Stimulated activated CD4-positive, alpha-beta T cell treated with anti-CD3 and anti-CD28 coated beads, Interleukin-15, amount 100 ng/mL, for 24 hours (primary cell): ENCODE measurements at regions not wholly inside any gene's neighbourhood (a gene's known extent, or its start where the extent isn't known, plus 50 kb on each side); places are given as distances from the start of the nearest gene placed in this dataset.
A peak's percentile ranks its signal among the peaks of the same experiment; 100 is the strongest.

ENCODE experiments used
- DNase-seq: peaks from one replicate; pipeline ENCODE4 v3.0.0-alpha.2; 2020

DNA sequence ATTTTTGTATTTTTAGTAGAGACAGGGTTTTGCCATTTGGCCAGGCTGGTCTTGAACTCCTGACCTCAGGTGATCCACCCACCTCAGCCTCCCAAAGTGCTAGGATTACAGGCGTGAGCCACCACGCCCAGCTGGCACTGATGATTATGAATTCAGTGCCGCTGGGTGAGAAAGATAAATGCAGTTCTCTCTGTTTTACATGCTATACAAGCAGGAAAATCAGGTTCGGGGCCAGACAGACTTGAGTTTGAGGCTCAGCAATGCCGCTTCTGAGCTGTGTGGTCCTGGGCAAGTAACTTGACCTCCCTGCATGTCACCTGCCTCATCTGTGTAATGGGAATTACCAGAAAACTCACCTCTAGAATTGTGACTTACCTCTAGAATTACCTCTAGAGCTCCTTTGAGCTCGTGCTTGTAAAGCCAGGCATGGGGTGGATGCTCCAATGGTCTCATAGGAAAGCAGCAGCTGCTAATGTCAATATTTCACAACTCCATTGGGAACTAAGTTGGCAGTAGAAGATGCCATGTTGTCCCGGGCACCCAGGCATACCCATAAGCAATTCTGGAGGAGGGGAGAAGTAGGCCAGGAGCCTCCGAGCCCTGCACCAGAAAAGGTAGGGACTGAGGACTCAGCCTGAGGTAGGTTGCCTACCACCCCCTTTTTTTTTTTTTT lies 119.8 kb upstream of the SLC25A33 start:
- no peak for DNase-seq

DNA sequence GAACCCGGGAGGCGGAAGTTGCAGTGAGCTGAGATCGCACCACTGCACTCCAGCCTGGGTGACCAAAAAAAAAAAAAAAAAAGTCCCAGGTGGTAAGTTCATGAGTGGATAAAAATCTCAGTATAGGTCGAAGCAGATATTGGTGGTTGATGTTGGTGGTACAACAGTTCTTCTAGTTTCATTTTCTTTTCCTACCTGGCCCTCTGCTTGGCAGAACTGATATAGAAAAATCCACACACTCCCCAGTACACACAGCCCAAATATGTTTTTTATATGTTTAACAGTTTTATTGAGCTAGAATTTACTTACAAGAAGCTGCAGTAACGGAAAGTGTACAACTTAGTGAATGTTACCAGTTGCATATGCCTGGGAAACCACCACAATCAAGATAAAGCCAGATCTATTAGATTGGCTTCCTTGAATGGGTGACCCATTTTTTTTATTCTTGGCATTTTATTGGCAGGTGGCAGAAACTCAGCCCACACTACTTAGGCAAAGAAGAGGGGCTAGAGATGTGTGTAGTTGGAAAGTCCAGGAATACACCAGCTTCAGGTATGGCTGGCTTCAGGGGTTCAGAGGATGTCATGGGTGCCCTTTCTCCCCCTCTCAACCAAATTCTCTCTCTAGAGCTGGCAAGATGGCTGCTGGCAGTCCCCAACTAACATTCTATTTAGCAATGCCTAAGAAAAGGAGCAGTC lies 118.3 kb upstream of the SLC25A33 start:
- no peak for DNase-seq

DNA sequence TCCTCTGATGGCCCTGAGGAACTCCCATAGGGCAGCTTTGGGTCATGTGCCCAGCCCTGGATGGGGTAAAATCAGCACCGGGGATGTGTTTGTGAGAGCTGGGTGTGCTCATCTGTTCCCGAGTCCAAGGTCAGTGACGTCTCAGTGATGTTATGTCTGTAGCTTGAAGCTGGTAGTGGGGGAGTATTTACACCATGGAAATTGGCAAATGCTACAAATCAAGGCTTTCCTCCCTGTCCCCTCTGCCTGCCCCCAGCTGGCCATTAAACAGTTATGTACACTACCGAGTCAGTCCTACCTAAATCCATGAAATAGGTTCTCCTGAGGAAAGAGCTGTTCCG lies 117.8 kb upstream of the SLC25A33 start:
- no peak for DNase-seq

DNA sequence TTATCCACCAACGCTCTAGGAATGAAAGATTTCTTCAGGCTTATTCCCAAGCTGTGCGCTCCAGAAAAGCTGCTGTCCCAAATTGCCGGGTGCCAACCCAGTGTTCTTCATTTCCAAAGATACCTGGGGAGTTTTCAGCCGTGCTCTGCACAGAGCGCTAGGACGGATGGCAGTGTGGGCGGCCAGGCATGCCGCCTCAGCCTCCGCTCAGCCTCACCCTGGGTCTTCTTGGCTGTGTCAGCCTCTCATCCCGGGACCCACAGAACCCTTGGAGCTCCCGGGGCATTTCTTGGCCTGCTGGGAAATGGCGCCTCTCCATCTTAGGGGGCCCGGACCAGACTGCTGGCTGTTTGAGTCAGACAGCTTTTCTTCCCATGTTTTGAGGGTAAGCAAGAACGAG lies 116.9 kb upstream of the SLC25A33 start:
- no peak for DNase-seq

DNA sequence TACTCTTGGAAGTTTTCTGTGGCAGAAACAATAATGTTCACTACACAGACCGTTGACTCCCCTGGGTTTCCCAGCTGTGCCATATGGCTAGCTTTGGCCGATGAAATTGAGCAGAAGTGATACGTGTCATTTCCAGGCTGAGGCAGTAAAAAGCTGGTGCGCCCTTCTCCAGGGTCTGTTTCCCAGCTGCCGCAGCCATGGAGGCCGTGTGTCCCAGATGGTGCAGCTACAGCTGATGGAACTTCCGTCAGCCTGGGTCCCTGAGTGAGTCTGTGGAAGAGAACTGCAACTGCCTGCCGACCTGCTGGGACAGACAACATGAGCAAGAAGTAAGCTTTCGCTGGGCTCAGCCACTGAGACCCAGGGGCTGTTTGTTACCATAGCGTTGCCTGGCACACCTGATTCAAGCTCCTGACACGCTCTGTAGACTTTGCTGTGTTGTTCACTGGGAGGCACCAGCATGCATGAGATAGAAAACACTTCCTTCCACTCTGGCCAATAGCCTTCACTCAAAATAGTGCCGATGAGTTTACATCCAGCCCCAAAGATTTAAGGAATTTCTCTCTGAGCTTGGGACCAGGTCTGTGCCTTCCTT lies 116.3 kb upstream of the SLC25A33 start:
- no peak for DNase-seq

DNA sequence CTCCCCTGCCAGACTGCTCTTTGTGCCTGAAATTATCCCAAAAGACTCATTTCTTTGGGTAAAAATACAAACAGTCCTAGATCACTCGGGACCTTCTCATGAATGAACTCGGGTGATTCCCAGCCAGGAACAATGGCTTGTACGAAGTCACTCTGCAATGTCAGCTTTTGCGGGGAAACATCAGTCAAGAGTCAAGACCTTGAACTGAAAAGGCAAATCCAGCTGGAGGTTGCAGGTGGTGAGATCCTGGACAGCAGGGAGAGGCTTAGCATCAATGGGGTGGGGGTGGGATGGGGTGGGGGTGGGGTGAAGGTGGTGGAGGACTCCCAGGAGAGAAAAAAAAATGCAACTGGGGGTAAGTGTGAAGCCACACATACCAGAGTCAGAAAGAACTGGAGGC lies 115.0 kb upstream of the SLC25A33 start:
- no peak for DNase-seq

DNA sequence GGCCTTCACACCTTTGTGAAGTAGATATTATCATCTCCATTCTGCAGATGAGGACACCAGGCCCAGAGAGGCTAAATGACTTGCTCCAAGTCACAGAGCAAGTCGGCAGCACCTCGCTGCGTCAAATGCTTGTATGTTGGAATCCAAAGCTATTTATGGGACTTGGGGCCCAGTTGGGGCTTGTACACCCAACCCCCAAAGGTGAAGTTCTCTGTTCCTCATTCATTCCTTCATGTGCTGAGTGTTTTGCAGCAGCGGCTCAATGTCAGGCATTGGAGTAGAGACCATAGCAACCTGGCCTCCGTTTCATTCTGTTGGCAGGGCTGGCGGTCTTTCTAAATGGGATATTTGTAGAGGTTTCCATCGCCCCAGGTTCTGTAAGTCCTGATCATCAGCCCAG lies 113.4 kb upstream of the SLC25A33 start:
- DNase-seq: no peak

DNA sequence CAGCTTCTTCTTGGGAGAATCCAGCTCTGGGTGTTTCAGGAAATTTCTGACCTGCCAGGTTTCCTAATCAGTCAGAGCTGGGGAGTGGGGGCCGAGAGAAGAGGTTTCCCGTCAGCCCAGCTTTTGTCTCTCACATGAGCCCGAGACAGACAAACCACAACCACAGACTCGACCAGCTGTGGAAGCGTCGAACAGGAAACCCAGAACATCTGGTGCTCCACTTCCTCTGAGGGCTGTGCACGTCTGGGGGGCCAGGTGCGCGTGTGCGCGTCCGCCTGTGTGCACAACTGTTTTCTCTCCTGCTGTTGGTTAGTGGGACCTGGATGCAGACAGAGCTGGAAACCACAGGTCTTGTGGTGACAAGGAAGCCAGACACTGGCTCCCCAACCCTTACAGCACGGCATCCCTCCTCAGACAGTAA lies 113.0 kb upstream of the SLC25A33 start:
- peak; percentile 82 for DNase-seq

DNA sequence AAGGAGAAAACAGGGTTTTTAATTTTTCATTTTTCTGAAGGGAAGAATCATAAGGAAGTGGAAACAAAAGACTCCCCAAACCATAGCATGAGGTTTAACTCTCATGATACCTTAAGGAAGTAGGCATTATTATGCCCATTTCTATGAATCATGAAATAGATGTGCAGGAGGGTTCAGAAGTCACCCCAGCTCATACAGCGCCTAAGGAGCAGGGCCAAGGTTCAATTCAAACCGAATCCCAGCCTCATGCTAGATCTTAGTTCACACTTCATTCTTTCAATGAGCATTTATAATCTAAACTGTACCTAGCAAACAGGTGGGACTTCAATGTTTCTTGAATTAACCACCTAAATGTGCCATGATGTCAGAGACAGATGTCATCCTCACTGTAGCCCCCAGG lies 111.9 kb upstream of the SLC25A33 start:
- no peak for DNase-seq

DNA sequence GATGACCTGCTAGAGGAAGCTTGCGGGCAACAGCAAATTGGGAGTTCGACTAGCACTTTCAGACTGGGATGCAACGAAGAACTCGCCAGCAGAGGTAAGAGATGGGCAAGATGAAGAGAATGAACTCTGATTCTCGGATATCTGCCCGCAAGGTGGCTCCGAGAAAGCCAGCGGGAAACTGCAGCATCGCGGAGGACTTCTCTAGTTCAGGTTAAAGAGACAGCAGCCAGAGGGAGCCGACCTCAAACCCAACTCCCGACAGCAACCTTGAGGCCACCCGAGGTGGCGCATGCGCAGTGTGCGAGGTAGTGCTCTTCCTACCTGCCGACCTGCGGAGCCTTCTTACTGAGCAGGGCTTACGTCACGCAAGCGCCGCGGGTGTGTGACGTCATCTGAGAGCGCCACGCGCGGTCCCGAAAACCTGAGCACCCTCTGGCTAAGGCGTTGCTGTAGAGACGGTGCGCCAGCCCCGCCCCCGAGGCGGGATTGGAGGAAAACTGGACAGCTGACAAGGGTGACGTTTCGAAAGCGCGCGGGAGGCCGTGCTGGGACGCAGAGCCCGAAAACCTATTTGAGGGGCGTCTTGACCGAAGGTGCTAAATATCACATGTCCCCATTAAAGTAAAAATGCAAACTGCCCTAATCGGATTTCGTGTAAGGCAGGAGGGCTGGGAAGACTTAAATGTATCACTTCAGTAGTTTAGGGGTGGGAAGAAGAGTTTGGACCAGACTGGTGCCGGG lies 110.5 kb upstream of the SLC25A33 start:
- DNase-seq: peak; percentile 100

DNA sequence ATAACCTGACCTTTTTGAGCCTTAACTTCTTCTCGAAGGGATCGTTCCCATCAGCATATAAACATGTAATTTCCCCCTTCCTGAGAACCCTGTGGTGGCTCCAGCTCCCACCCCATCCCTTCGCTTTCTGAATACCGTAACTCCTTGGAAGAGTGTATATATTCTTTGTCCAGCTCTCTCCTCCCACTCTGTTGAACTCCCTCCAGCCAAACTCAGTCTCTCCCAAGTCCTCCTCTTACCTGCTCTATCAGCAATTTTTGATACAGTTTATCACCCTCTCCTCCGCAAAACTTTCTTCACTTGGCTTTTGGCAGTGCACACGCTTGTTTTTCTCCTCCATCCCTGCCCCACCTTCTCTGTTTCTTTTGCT lies 109.9 kb upstream of the SLC25A33 start:
- no peak for DNase-seq

DNA sequence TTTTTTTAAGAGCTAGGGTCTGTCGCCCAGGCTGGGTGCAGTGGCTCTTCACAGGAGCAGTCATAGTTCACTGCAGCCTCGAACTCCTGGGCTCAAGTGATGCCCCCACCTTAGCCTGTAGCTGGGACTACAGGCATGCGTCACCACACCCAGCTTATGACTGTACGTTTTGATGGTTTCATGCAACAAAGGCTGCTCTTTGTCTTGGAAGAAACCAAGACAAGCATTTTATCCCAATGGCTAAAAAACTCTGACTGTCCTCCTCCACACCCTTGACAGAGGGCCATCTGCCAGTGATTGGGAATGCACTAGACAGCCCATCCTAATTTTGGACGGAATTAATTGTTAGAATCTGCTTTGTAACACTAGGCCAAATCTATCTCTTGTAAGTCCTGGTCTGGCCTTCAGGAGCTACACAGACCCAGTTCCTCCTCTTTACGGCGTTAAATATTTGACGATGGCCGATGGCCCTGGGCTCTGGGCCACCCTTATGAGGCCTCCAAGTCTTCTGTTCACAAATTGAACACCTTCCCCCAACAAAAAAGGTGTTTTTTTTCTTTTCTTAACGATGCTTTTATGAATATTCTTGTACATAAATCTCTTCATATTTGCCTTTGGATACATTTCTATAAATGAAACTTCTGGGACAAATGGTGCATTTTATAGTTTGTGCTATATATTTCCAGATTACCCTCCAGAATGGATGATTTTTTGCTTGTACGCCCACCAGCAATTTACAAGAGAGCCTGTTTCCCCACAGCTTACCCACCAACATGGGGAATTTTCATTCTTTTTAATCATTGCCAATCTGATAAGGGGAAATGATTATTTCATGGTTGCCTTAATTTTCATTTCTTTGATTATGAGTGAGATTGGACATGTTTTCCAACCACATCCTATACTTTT lies 104.8 kb upstream of the SLC25A33 start:
- no peak for DNase-seq

DNA sequence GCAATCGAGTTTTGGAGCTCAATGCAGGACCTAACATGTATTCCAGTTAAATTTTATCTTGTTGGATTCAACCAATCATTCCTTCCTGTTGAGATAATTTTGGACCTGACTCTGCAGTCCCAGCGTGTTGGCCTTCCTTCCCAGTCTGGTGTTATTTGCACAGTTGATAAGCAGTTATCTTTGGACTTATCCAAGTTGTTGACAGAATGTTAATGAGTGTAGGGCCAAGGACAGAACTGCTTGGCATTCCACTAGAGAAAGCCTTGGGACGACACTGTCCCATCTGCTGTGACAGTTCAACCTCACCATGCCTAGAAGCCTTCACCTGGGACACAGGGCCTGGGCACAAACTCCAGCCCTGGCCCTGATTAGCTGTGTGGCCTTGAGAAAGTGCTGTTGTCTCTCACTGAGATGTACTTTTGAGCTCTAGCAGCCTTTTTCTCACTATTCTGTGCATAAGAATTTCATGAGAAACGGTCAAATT lies 104.1 kb upstream of the SLC25A33 start:
- DNase-seq: no peak

DNA sequence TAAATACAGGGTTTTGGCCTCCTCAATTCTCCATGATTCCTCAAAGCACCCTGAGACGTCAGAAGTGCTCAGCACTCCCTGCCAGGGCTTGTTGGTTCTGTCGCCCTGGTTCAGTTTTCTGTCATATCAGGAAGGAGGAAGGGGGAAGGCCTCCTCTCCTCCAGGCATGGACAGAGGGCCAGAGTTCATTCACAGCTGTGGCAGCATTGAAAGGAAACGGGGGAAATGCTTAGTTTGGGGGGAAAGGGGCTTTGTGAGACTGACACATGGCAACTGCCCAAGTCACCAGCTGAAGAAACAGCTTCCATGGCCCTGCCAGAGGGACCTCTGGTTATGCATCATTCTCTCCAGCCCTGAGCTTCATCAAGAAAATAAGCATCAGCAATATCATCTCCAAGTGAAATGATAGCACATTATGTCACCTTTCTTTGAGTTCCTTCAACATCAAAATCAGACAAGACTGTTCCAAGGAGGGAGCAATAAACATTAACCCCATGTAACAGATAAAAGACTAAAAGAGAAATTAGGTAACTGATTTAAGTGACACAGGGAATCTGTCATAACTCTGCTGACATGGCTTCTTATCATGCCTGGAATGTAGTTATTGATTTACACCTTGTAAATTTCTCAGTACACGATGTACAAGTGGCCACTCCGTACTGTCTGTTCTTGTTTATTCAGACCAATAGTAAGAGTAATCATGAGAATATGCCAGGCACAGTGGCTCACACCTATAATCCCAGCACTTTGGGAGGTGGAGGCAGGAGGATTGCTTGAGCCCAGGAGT lies 103.2 kb upstream of the SLC25A33 start:
- no peak for DNase-seq

DNA sequence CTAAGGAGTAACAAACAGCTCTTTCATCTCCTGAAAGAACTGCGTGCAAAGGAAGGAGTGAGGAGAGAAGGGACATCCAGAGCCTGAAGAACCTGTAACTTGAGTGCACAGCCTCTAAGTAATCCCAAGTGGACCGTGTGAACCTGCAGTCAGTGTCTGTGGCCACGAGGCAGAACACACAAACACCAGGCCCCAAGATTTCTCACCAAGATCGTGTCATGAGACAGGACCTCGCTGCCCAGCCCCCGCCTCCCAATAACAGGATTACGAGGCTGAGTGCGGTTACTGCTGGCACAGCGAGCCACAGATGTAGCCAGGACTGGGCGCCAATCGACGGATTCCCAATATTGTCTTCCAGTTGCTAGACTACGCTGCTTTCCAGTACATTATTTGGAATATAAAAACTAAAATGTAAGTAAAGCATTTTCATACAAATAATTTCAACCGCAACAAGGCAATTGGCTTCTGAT lies 101.3 kb upstream of the SLC25A33 start:
- DNase-seq: no peak

DNA sequence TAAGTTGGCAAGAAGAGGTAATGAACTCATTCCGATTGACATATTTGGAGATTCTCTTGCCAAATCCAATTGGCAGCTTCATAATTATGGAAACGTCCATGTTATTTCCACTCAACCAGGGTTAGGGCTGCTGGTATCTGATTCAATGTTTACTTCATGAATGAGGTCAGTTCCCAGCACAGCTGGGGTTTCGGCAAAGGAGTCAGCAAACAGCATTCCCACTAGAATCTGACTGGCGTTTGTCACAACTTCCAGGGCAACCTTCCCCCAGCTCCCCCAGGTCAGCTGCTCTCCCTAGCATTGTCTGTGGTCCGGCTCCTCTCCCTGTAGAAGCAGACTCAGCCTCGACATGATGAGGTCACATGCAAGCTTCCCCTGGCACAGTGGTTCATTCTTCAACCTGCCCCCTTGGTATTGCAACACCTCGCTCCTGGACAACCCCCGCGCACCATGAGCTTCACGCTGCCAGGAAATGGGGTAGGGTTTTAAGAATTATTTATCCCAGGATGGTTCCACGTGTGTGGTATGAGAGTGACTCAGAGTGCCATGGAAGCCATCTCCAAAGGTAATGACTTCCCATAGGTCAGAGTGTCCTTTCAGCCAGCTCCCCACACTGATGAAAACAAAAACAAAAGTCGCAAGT lies 100.7 kb upstream of the SLC25A33 start:
- DNase-seq: no peak

DNA sequence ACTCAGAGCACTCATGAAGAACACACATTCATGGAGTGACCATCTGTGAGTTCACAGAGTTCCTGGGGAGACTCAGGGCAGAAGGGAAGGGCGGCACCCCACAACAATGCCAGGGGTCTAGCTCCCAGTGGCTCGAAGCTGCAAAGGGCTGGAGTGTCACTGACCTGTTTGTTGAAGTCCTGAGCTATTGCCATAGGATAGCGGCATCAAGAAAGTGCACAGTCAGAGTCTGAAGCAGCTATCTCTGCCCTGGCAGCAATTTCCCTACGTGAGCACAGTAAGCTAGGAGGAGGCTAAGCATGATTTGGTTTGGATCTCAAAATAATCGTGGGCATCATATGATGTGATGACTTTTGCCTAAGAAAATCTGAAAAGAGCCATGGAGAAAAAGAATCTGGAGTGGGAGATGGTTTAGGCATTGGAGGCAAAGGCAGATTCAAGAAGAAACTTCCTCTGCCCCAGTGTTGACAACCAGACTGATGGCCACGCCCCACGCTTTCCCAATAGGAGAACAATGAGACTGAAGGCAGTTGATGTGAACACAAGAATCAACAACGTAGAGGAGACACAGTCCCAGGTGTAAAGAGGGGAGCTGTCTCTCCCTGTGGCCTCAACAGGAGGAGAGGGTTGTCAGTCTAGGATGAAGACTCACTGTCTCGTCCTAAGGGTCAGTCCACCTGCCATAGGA lies 100.0 kb upstream of the SLC25A33 start:
- DNase-seq: no peak

DNA sequence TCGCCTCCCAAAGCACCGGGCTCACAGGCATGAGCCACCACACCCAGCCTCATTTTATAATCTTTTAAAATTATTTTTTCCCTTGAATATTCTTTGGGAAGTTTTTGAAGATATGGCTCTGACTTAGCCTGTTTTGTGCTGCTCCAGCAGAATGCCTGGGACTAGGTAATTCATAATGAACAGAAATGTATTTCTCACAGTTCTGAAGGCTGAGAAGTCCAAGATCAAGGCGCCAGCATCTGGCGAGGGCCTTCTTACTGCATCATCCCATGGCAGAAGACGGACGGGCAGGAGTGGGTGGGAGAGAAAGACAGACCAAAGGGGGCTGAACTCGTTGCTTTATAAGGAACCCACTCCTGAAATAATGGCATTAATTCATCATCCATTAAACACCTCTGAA lies 99.0 kb upstream of the SLC25A33 start:
- no peak for DNase-seq

DNA sequence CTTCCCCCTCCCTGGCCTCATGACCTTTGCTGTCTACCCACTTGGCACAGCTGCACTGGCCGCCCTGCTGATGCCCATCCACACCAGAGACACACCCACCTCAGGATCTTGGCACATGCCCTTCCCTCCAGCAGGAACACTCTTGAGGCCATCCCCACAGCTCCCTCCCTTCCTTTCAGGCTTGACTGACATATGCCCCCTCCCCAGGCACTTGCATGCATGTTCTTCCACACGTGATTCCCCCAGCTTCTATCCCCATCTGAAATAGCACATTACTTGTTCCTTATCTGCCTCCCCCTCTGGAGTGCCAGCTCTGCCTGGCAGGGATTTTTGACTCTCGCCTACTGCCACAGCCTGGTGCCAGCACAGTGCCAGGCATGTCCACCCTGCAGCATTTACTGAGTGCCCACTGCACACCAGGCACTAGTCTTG lies 98.5 kb upstream of the SLC25A33 start:
- DNase-seq: no peak

DNA sequence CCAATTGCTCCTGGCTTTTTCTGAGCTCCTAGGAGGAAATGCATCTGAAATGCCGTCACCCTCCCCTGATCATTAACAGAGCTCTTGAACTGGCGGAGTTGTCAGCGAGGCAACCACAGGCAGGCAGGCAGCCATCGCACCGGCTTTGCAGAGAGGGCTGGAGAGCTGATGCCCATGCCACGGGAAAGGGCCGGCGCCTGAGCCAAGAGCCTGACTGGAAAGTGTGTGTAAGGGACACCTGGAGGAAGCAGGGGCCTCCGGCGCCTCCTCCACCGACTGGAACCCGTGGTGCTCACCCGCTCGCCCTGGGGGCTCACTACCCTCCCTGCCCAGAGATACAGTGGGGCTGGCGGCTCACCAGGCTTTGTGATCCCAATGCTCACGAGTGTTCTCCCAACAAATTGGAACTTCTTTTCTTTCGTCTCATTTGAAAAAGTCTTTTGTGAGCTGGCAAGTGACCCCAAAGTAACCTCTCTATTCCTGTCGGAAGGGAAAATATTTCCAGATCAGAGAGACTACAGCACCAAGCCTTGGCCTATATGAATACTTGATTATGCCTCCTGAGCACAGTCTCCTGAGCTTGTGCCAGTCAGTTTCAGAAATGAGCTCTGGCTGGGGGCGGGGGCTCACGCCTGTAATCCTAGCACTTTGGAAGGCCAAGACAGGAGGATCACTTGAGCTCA lies 97.7 kb upstream of the SLC25A33 start:
- DNase-seq: no peak
